Chondrocyte (in vitro differentiated cells): ENCODE measurements at regions not wholly inside any gene's neighbourhood (a gene's known extent, or its start where the extent isn't known, plus 50 kb on each side); places are given as distances from the start of the nearest gene placed in this dataset.

Source experiments
- DNase-seq: peaks from one replicate; pipeline ENCODE4 v3.0.0; 2021; ENCODE audit warnings: mixed read lengths, low spot score
- H3K27ac Mint-ChIP-seq: one replicate; pipeline ENCODE4 v1.8.0; 2021; ENCODE audit warnings: mild to moderate bottlenecking, moderate library complexity, mixed read lengths; ENCODE audit not compliant: unreplicated experiment
- H3K27me3 Mint-ChIP-seq: 2 replicates; pipeline ENCODE4 v1.8.0; 2021; ENCODE audit warnings: low read depth, mixed read lengths
- H3K36me3 Mint-ChIP-seq: 2 replicates; pipeline ENCODE4 v1.8.0; 2021; ENCODE audit warnings: low read depth, mixed read lengths
- H3K4me1 Mint-ChIP-seq: 2 replicates; pipeline ENCODE4 v1.8.0; 2021; ENCODE audit warnings: low read depth, mild to moderate bottlenecking, mixed read lengths
- H3K4me3 Mint-ChIP-seq: one replicate; pipeline ENCODE4 v1.8.0; 2021; ENCODE audit warnings: mild to moderate bottlenecking, moderate library complexity, mixed read lengths; ENCODE audit not compliant: unreplicated experiment
- H3K9me3 Mint-ChIP-seq: 2 replicates; pipeline ENCODE4 v1.8.0; 2021; ENCODE audit warnings: low read depth, mixed read lengths
- CTCF ChIP-seq: fragments of 200-600 bp; sonication (generic); IDR thresholded peaks from 2 replicates; pipeline ENCODE4 v1.5.0; 2021; ENCODE audit warnings: antibody characterized with exemption, mild to moderate bottlenecking, moderate library complexity

GRCh38 chr21:22468893-22469292 is 1470.7 kb downstream of the NCAM2 start:
- Mint-ChIP-seq H3K4me1 (no peaks in the 10 kb centered on the region), H3K36me3 (no peaks in the 10 kb centered on the region), H3K27me3 (no peaks in the 10 kb centered on the region), H3K4me3 (no peak overlapping the region), H3K9me3 (peaks cover 33% of the 10 kb centered on the region), H3K27ac (no peak overlapping the region)
- no peak for DNase-seq
- no peak for TF ChIP-seq CTCF

- H3K27me3 Mint-ChIP-seq = no peaks in the 10 kb centered on the region
- H3K36me3 Mint-ChIP-seq = no peaks in the 10 kb centered on the region
- no peaks in the 10 kb centered on the region for H3K4me1 Mint-ChIP-seq
- peaks cover 31% of the 10 kb centered on the region for H3K9me3 Mint-ChIP-seq
- no peak overlapping the region for H3K4me3 Mint-ChIP-seq
- DNase-seq = no peak
- TF ChIP-seq CTCF = no peak
- no peak overlapping the region for H3K27ac Mint-ChIP-seq
These were observed 1476.2 kb downstream of the NCAM2 start for GRCh38 chr21:22474403-22474802.

GRCh38 chr21:22476214-22476613 is 1478.0 kb downstream of the NCAM2 start:
- no peak for TF ChIP-seq CTCF
- H3K4me3 Mint-ChIP-seq = no peak overlapping the region
- H3K4me1 Mint-ChIP-seq = no peaks in the 10 kb centered on the region
- peaks cover 38% of the 10 kb centered on the region for H3K9me3 Mint-ChIP-seq
- no peak overlapping the region for H3K27ac Mint-ChIP-seq
- DNase-seq = no peak
- H3K36me3 Mint-ChIP-seq = no peaks in the 10 kb centered on the region
- H3K27me3 Mint-ChIP-seq = no peaks in the 10 kb centered on the region

- Mint-ChIP-seq H3K9me3 (peaks cover 36% of the 10 kb centered on the region), H3K27ac (no peak overlapping the region), H3K27me3 (no peaks in the 10 kb centered on the region), H3K4me1 (no peaks in the 10 kb centered on the region), H3K4me3 (no peak overlapping the region), H3K36me3 (no peaks in the 10 kb centered on the region)
- TF ChIP-seq CTCF = no peak
- no peak for DNase-seq
These were observed 1478.8 kb downstream of the NCAM2 start for GRCh38 chr21:22476726-22477646.

DNA sequence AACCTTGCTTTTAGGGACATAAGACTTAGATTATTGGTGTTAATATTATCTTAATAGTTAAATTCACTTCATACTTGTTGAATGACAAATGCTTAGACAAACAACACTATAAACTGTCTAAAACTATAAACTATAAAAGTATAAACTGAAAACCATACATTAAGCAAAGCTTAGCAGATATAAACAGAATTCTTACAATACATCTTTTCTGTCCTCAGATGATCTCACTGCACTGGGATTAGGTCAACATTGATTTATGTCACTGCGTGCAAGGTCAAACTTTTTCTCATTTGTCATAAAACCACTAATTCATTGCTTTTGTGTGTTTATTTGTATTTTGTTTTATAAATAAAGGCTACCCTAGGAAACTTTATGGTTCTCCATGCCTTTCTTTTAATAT is 1491.8 kb downstream of the NCAM2 start:
- no peaks in the 10 kb centered on the region for H3K27me3 Mint-ChIP-seq
- no peaks in the 10 kb centered on the region for H3K4me1 Mint-ChIP-seq
- no peaks in the 10 kb centered on the region for H3K36me3 Mint-ChIP-seq
- H3K9me3 Mint-ChIP-seq = peaks cover 12% of the 10 kb centered on the region
- no peak for TF ChIP-seq CTCF
- H3K4me3 Mint-ChIP-seq = no peak overlapping the region
- H3K27ac Mint-ChIP-seq = no peak overlapping the region
- DNase-seq = no peak
